Adipose tissue (tissue), 3 donors: ENCODE measurements at regions not wholly inside any gene's neighbourhood (a gene's known extent, or its start where the extent isn't known, plus 50 kb on each side); places are given as distances from the start of the nearest gene placed in this dataset.
"Not testable (repeated sequence)": the region's sequence is repeated elsewhere in the genome, so short reads cannot be mapped to it uniquely, and the experiment has no call there.

Experiments used
- H3K27ac ChIP-seq: one replicate; pipeline ENCODE4 v1.5.1; 2013; ENCODE audit warnings: low read depth, low read length
- WGBS, 3 donors: extraction: QIAGEN DNeasy Blood & Tissue Kit; methylation state at CpG; one replicate each; pipeline ENCODE4 v1.1.7; 2013; 5-methylcytosine and 5-hydroxymethylcytosine counted together
- donor health status: healthy with polysubstance abuse.
- donor health status: Bipolar disorder and iron deficiency.
- donor health status: healthy.

GRCh38 chr13:50742968-50743367, 100.5 kb downstream of the DLEU7 start:
- H3K27ac ChIP-seq, result no peak overlapping the region

- 75 to 90% (median 86%) methylated on average over 6 of the region's 6 CpGs for WGBS, 3 donors
Observed at GRCh38 chr13:50744116-50744660, 99.3 kb downstream of the DLEU7 start.

GRCh38 chr13:50745542-50746115, 97.9 kb downstream of the DLEU7 start:
- H3K27ac ChIP-seq, result no peak overlapping the region
- 64 to 83% (median 81%) methylated on average over 4 of the region's 4 CpGs for WGBS, 3 donors

More at GRCh38 chr13:50744116-50744660, 99.3 kb downstream of the DLEU7 start:
- no peak overlapping the region for H3K27ac ChIP-seq

- H3K27ac ChIP-seq, result no peak overlapping the region
- WGBS, 3 donors, result 52 to 93% (median 79%) methylated on average over 3 of the region's 3 CpGs
Observed at GRCh38 chr13:50747737-50748350, 95.6 kb downstream of the DLEU7 start.

GRCh38 chr13:50753221-50753620, 90.3 kb downstream of the DLEU7 start:
- WGBS, 3 donors, result 88 to 97% (median 92%) methylated on average over 11 to 17 of the region's 17 CpGs

GRCh38 chr13:50755862-50756685, 87.4 kb downstream of the DLEU7 start:
- WGBS, 3 donors, result 75 to 85% (median 78%) methylated on average over 8 of the region's 8 CpGs
- not testable (repeated sequence) for H3K27ac ChIP-seq

More at GRCh38 chr13:50753221-50753620, 90.3 kb downstream of the DLEU7 start:
- H3K27ac ChIP-seq, result not testable (repeated sequence)

GRCh38 chr13:50757008-50757407, 86.5 kb downstream of the DLEU7 start:
- 79 to 88% (median 81%) methylated on average over 3 of the region's 3 CpGs for WGBS, 3 donors
- no peak overlapping the region for H3K27ac ChIP-seq

- H3K27ac ChIP-seq, result no peak overlapping the region
- WGBS, 3 donors, result 81 to 97% (median 96%) methylated on average over 1 of the region's 1 CpG
Observed at GRCh38 chr13:50758796-50759195, 84.7 kb downstream of the DLEU7 start.

- WGBS, 3 donors, result 76 to 89% (median 86%) methylated on average over 1 of the region's 1 CpG
- no peak overlapping the region for H3K27ac ChIP-seq
Observed at GRCh38 chr13:50760751-50761150, 82.7 kb downstream of the DLEU7 start.

- H3K27ac ChIP-seq, result no peak overlapping the region
- 88 to 93% (median 91%) methylated on average over 1 of the region's 1 CpG for WGBS, 3 donors
Observed at GRCh38 chr13:50761406-50761805, 82.1 kb downstream of the DLEU7 start.

- 81 to 88% (median 82%) methylated on average over 4 of the region's 4 CpGs for WGBS, 3 donors
- no peak overlapping the region for H3K27ac ChIP-seq
Observed at GRCh38 chr13:50762969-50763567, 80.4 kb downstream of the DLEU7 start.

- WGBS, 3 donors, result 79 to 83% (median 80%) methylated on average over 6 of the region's 6 CpGs
- H3K27ac ChIP-seq, result no peak overlapping the region
Observed at GRCh38 chr13:50766013-50766412, 77.5 kb downstream of the DLEU7 start.

GRCh38 chr13:50766695-50767094, 76.8 kb downstream of the DLEU7 start:
- no peak overlapping the region for H3K27ac ChIP-seq
- WGBS, 3 donors, result 70 to 77% (median 74%) methylated on average over 3 of the region's 3 CpGs

- 89 to 92% (median 90%) methylated on average over 9 of the region's 9 CpGs for WGBS, 3 donors
- H3K27ac ChIP-seq, result not testable (repeated sequence)
Observed at GRCh38 chr13:50772881-50773280, 70.6 kb downstream of the DLEU7 start.
